Head of caudate nucleus (tissue), 42 donors: ENCODE measurements at regions not wholly inside any gene's neighbourhood (a gene's known extent, or its start where the extent isn't known, plus 50 kb on each side); places are given as distances from the start of the nearest gene placed in this dataset.
"Not testable (repeated sequence)": the region's sequence is repeated elsewhere in the genome, so short reads cannot be mapped to it uniquely, and the experiment has no call there.

Source experiments
- DNase-seq, 42 donors: peaks; one replicate each; pipeline versions ENCODE4 v3.0.0 to v3.0.0-alpha.2; 2020 to 2021; ENCODE audit warnings: mixed read lengths in 7 of 42
- intact Hi-C: fragments of 100-400 bp; cut with DNase I; formaldehyde crosslinking; loops from one replicate; pipeline ENCODE4 v1.15.0; 2022

- DNase-seq = no peak
- intact Hi-C loops = no loop called here
These were observed 375.9 kb downstream of the TMEM121 start for GRCh38 chr14:105902131-105902898.

DNA sequence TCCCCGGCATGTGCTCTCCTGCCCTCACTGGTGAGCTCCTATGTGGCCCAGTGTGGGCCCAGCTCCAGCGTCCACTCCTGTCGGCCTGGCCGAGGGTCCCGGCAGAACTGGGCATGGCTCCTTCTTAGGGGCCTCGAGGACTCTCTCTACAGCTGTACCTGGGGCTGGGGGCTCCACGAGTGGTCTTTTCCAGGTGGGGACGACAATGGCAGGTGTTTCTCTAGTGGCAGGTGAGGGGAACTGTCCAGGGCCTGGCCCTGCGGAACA, 376.4 kb downstream of the TMEM121 start:
- DNase-seq, intact Hi-C loops: not testable (repeated sequence)

GRCh38 chr14:105903971-105904370, 377.6 kb downstream of the TMEM121 start:
- no peak for DNase-seq
- intact Hi-C loops = no loop called here

DNA sequence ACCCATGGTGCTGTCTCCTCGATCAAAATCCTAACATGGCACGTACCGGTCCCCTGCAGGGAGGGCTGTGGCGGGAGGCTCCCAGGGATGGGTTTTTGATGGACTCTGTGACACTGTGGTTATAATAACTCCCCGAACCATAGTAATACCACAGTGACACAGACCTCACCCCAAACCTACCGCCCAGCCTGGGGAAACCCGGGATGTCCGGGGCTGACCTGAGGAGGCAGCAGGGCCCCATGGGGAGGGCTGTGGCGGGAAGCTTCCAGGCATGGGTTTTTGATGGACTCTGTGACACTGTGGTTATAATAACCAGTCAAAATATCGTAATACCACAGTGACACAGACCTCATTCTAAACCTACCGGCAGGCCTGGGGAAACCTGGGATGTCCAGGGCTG, 378.0 kb downstream of the TMEM121 start:
- DNase-seq = no peak
- intact Hi-C loops = no loop called here

- no peak for DNase-seq
- intact Hi-C loops = no loop called here
These were observed 379.1 kb downstream of the TMEM121 start for GRCh38 chr14:105905456-105905855.

GRCh38 chr14:105907276-105907675, 380.9 kb downstream of the TMEM121 start:
- intact Hi-C loops = no loop called here
- DNase-seq = no peak

DNA sequence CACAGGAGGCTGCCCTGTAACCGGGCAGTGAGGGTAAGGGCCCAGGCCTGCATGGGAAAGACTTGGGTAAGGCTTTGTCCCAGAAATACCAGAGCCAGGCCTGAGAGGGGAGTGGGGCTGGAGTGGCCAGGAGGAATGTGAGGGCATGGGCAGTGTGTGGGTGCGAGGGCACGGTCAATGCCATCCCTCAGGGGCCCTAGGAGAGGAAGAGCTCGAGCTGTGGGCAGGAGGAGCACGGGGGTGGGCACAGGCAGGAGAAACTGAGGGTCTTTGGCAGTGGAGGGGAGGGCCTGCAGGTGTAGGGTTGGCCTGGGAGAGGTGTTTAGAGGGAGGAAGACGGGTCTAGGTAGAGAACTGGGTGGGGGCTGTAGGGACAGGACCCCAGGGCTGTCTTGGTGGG, 381.6 kb downstream of the TMEM121 start:
- DNase-seq = no peak
- intact Hi-C loops = no loop called here

DNA sequence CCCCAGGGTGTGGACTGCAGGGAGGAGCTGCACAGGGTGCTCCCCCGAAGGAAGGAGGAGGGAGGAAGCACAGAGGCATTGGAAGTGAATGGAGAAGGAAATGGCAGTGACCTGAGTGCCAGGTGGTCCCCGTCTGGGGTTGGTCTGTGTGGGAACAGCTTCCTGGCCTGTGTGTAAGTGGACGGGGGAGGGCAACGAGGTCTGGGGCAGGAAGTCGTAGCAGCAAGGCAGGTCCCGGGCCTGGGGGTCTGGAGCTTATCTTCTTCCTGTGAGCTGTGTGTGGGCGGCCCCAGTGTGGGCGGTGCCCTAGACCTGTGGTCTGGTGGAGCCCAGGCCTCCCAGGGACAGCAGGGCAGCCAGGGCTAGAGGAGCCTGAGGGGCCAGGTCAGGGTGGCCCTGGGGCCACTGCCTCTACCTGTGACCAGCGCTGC, 382.1 kb downstream of the TMEM121 start:
- DNase-seq = no peak
- intact Hi-C loops = no loop called here

- no peak for DNase-seq
- intact Hi-C loops = no loop called here
These were observed 382.9 kb downstream of the TMEM121 start for GRCh38 chr14:105909046-105909827.

DNA sequence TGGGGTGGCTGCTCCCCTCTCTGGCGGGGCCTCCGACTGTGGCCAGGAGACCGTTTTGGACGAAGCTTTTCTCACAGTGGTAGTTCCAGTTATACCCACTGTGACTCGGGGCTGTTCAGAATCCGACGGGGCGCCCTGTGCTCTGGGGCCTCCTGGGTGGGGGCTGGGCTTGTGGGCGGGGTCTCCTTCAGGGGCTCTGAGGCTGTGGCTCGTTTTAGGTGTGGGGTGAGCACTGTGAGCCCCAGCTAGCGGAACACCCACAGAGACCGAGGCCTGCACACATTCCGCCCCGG, 383.4 kb downstream of the TMEM121 start:
- intact Hi-C loops, DNase-seq: not testable (repeated sequence)

GRCh38 chr14:105910426-105910825, 384.0 kb downstream of the TMEM121 start:
- DNase-seq = no peak
- intact Hi-C loops = no loop called here

GRCh38 chr14:105911006-105911847, 384.8 kb downstream of the TMEM121 start:
- no peak for DNase-seq
- intact Hi-C loops = no loop called here

GRCh38 chr14:105911848-105912292, 385.5 kb downstream of the TMEM121 start:
- intact Hi-C loops, DNase-seq: not testable (repeated sequence)

DNA sequence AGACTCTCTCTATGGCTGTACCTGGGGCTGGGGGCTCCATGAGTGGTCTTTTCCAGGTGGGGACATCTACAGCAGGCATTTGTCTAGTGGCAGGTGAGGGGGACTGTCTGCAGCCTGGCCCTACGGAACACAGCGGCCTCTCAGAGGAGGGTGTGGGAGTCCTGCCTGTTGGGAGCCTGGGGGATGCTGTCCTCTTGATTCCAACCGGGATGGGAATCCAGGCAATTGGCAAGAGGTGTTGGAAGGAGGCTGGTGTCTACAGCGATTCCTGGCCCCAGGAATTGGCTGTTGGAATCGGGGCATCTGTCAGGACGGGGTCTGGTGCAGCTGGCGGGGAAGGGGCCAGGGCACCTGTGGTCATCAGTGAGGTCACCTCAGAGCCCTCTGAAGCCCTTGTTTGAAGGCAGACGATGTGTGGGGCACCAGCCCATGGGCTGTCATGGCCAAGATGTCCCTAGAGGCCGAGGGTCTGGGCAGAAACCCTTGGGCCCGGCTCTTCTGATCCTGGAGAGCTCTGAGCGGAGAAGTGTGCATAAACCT, 386.3 kb downstream of the TMEM121 start:
- intact Hi-C loops = no loop called here
- no peak for DNase-seq

- intact Hi-C loops = no loop called here
- DNase-seq = no peak
These were observed 386.8 kb downstream of the TMEM121 start for GRCh38 chr14:105913221-105913620.

GRCh38 chr14:105913861-105914260, 387.5 kb downstream of the TMEM121 start:
- peak in 1 of 42 donors; percentile 3 for DNase-seq
- intact Hi-C loops = no loop called here

- intact Hi-C loops = not testable (repeated sequence)
- DNase-seq = peak in 1 of 42 donors; percentile 0
These were observed 387.9 kb downstream of the TMEM121 start for GRCh38 chr14:105914281-105914680.

DNA sequence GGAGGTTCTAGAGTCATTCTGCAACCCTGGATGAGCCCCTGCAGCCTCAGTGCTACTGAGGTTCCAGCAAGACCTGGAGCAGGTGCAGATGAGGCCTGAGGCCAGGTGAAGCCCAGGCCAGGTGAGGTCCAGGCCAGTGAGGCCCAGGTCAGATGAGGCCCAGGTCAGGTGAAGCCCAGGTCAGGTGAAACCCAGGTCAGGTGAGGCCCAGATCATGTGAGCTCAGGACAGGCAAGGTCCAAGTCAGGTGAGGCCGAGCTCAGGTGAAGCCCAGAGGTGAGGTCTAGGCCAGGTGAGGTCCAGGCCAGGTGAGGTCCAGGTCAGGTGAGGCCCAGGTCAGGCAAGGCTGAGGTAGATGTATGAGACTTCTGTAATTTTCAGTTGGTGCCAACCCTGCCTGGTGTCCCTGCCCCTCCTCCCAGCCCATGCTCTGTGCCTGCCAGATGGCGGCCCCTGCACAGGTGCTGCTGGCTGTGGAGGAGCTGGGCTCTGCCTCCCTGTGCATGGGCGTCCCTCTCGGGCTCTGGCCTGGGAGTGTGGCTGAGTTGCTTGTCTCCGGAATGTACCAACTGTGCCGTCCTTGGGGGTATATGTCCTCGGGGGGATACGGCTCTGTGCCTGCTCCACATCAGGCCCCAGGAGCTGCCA, 388.5 kb downstream of the TMEM121 start:
- DNase-seq = peak in 1 of 42 donors; percentile 3
- intact Hi-C loops = no loop called here

GRCh38 chr14:105915546-105915945, 389.2 kb downstream of the TMEM121 start:
- DNase-seq, intact Hi-C loops: not testable (repeated sequence)
